Brain microvascular endothelial cell (primary cell): ENCODE measurements at regions not wholly inside any gene's neighbourhood (a gene's known extent, or its start where the extent isn't known, plus 50 kb on each side); places are given as distances from the start of the nearest gene placed in this dataset.

Experiments used
- DNase-seq: peaks from one replicate; pipeline ENCODE4 v3.0.0-alpha.2; 2020
- H3K27ac ChIP-seq: fragments of 250-450 bp; sonication (Bioruptor Pico); 2 replicates; pipeline ENCODE4 v1.5.1; 2020; ENCODE audit warnings: mild to moderate bottlenecking, moderate library complexity
- H3K27me3 ChIP-seq: fragments of 250-450 bp; sonication (Bioruptor Pico); replicated peaks from 2 replicates; pipeline ENCODE4 v1.5.1; 2020; ENCODE audit warnings: mild to moderate bottlenecking
- H3K36me3 ChIP-seq: fragments of 250-450 bp; sonication (Bioruptor Pico); replicated peaks from 2 replicates; pipeline ENCODE4 v1.5.1; 2020; ENCODE audit warnings: mild to moderate bottlenecking
- H3K4me3 ChIP-seq: 2 replicates; pipeline ENCODE4 v1.5.1; 2011; ENCODE audit warnings: low read depth, mild to moderate bottlenecking, control low read depth, low read length, moderate library complexity
- in situ Hi-C: cut with HindIII; loops from 2 replicates; pipeline ENCODE4 v1.10.0; 2017; ENCODE audit warnings: low sequenced_read_pairs, low pct_ligation_motif_present
- TF ChIP-seq, protein P1 (sequence below): IDR thresholded peaks from 2 replicates; pipeline ENCODE4 v1.5.1; 2011; ENCODE audit warnings: low read depth, mild to moderate bottlenecking, moderate library complexity, low read length, control low read depth, inconsistent platforms; ENCODE audit errors: missing control alignments

DNA sequence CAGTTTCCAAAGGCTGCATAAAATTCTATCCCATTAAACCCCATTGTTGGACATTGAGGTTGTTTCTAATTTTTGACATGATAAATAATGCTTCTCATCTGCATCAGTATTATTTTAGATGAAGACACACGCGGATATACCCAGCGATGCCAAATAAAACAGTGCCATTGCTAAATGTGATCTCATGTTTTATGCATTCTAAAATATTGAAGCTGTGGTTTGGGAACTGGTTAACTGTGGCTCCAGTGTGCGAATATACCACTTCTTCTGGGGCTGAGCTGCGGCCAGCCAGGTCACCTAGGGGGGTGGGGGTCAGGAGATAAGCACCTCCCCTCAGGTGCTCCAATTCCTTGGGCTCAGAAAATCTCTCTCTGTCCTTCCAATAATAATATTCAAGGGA, 230.0 kb downstream of the ADAMTS9 start:
- no peaks in the 10 kb centered on the region for H3K27me3 ChIP-seq

DNA sequence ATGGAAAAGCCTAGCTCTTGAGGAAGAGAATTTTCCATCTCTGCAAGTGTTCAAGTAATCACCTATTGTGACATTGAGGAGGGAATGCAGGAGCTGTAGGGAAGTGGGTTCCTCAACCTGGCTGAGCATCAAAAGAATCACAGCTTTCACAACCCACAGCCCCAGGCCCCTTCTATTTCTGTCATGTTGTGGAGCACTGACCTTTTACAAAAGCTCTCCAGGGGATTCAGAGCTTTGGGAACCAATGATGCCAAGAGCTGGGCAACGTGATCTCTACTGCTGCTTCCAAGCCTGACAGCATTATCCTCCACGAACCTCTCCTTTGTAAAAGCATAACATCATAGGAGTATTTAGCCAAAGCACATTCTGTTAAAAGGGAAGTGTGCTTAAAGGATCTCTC, 231.1 kb downstream of the ADAMTS9 start:
- no peak overlapping the region for H3K27ac ChIP-seq
- DNase-seq: no peak
- TF ChIP-seq, protein P1, sequence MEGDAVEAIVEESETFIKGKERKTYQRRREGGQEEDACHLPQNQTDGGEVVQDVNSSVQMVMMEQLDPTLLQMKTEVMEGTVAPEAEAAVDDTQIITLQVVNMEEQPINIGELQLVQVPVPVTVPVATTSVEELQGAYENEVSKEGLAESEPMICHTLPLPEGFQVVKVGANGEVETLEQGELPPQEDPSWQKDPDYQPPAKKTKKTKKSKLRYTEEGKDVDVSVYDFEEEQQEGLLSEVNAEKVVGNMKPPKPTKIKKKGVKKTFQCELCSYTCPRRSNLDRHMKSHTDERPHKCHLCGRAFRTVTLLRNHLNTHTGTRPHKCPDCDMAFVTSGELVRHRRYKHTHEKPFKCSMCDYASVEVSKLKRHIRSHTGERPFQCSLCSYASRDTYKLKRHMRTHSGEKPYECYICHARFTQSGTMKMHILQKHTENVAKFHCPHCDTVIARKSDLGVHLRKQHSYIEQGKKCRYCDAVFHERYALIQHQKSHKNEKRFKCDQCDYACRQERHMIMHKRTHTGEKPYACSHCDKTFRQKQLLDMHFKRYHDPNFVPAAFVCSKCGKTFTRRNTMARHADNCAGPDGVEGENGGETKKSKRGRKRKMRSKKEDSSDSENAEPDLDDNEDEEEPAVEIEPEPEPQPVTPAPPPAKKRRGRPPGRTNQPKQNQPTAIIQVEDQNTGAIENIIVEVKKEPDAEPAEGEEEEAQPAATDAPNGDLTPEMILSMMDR: no peak
- H3K4me3 ChIP-seq: no peak overlapping the region
- in situ Hi-C loops: no loop called here
- no peaks in the 10 kb centered on the region for H3K36me3 ChIP-seq
- H3K27me3 ChIP-seq: no peaks in the 10 kb centered on the region

More for the DNA sequence above, 230.0 kb downstream of the ADAMTS9 start:
- peak; percentile 53 for DNase-seq
- Histone ChIP-seq H3K36me3 (no peaks in the 10 kb centered on the region), H3K4me3 (no peak overlapping the region), H3K27ac (no peak overlapping the region)
- in situ Hi-C loops: no loop called here
- TF ChIP-seq, protein P1: no peak

- Histone ChIP-seq H3K27ac (no peak overlapping the region), H3K4me3 (no peak overlapping the region), H3K27me3 (no peaks in the 10 kb centered on the region), H3K36me3 (no peaks in the 10 kb centered on the region)
- in situ Hi-C loops: no loop called here
- no peak for DNase-seq
- TF ChIP-seq, protein P1: no peak
Measured at GRCh38 chr3:64455351-64455750, 230.1 kb upstream of the PRICKLE2 start.

DNA sequence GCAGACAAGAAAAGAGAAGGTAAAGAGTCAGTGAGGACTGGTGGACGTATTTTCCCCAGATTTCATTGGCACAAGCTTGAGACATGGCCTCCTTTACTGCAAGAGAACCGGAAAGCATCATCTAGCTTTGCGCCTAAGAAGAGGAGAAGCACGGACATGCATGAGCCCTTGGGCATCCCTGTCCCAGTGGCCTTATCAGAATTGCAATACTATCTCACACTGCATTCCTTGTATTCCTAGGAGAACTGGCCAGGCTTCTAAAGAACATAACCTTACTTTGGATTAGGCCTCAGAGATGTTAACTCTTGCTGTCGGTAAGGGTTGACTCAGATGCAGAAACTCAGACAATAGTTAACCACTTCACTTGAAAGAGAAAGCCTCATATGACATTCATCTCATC, 229.5 kb upstream of the PRICKLE2 start:
- DNase-seq: no peak
- no peak overlapping the region for H3K4me3 ChIP-seq
- no peaks in the 10 kb centered on the region for H3K27me3 ChIP-seq
- in situ Hi-C loops: no loop called here
- no peaks in the 10 kb centered on the region for H3K36me3 ChIP-seq
- TF ChIP-seq, protein P1: no peak
- no peak overlapping the region for H3K27ac ChIP-seq

DNA sequence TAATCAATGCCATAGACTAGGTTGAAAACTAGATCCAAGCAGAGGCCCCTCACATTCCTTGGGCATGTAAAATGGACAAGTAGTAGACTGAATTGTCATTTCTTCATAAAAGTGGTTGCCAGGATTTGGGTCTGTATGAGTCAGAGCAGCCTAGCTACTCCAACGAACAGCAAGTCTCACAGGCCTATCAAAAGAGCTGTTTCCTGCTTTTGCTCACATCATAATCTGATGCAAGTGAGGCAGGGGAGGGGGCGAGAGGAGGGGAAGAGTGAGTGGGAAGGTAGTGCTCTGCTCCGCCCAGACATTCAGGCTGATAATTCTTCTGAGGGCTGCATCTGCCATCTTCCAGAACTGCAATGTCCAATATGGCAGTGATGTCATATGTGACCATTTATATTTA, 228.9 kb upstream of the PRICKLE2 start:
- Histone ChIP-seq H3K27me3 (no peaks in the 10 kb centered on the region), H3K4me3 (no peak overlapping the region), H3K27ac (no peak overlapping the region), H3K36me3 (no peaks in the 10 kb centered on the region)
- peak; percentile 74 for DNase-seq
- in situ Hi-C loops: no loop called here
- TF ChIP-seq, protein P1: no peak

DNA sequence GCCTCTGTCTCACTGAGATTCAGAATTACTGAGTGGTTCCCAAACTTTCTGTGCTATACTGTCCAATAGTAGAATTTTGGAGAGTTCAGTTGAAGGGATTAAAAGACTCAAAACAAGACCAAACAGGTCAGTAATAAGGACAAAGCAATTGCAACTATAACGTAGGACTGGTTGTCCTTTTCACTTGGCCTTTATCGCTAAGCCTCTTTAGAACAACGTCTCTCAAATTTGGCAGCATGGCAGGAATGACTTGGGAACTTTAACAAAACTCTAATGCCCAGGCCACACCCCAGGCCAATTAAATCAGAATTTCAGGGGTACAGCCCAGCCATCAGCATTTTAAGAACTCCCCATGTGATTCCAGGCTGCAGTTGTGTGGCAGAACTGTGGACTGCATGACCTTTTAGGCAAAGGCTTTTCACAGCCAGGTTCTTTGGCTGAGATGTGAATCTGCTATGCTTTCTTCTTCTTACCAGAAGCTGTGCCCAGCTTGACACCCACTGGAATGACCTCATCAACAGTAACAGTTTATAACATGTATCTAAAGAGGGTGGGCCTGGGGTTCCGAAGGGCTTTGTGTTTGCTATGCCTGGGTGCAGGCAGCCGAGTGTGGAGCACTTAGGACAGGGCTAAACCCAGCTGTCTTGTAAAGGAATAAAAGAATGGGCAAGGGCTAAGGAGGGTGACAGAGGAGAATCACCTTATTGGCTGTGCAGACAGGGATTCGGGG, 226.2 kb upstream of the PRICKLE2 start:
- Histone ChIP-seq H3K27me3 (no peaks in the 10 kb centered on the region), H3K36me3 (no peaks in the 10 kb centered on the region), H3K4me3 (no peak overlapping the region), H3K27ac (no peak overlapping the region)
- DNase-seq: no peak
- TF ChIP-seq, protein P1: no peak
- in situ Hi-C loops: no loop called here
